ENCODE measurements at regions not wholly inside any gene's neighbourhood (a gene's known extent, or its start where the extent isn't known, plus 50 kb on each side); places are given as distances from the start of the nearest gene placed in this dataset.

DNA sequence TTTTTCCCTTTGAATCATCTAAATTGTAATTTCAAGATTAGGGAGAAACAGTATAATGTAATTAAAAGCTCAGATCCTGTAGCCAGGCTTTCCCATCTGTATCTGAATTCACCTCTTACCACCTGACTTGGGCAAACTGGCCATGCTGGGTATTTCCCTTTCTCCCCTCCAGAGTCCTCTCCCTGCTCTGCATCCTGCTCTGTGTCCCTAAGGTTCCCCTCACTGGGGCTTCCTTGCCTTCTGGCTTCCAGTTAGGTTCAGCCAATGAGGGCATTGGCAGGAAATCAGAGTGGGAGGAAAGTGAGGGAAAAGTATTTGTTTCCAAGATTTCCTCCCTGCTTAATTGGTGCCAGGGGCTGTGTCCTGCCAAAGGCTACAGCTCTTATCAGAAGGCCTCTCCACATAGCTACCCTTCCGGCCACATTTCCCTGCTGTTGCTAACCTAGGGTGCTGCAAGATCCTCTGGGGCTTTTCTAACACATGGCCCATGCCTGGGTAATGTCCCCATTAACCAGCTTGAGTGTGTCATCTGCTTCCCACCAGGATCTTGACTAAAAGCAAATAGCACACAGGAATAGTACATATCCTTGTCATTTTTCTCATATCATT is 51.0 kb upstream of the MPDZ start:
- no peak for TF ChIP-seq CTCF (IDR thresholded peaks at IDR 0.05)
- TF ChIP-seq POLR2A (IDR thresholded peaks at IDR 0.05) = no peak
